Erythroblast (primary cell): ENCODE measurements at regions not wholly inside any gene's neighbourhood (a gene's known extent, or its start where the extent isn't known, plus 50 kb on each side); places are given as distances from the start of the nearest gene placed in this dataset.
"Not testable (repeated sequence)": the region's sequence is repeated elsewhere in the genome, so short reads cannot be mapped to it uniquely, and the experiment has no call there.

Source experiments
- GATA1 ChIP-seq: IDR thresholded peaks from 2 replicates; pipeline ENCODE4 v1.6.1; 2011; ENCODE audit warnings: low read depth, mild to moderate bottlenecking, control low read depth, low read length, moderate library complexity
- POLR2A ChIP-seq: IDR thresholded peaks from 2 replicates; pipeline ENCODE4 v1.6.1; 2011; ENCODE audit warnings: mild to moderate bottlenecking, low read length

DNA sequence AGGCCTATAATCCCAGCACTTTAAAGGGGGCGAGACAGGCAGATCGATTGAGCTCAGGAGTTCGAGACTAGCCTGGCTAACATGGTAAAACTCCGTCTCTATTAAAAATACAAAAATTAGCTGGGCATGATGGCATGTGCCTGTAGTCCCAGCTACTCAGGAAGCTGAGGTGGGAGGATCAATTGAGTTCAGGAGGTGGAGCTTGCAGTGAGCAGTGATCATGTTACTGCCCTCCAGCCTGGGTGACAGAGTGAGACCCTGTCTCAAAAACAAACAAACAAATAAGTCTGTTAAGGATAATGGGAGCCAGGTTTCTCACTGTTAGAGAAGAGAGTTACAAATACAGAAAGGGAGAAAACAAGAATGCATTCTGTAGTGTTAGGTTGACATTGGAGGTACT is 148.7 kb upstream of the PLD5 start:
- TF ChIP-seq POLR2A, GATA1: not testable (repeated sequence)
